GM23248 (cell line): ENCODE measurements at regions not wholly inside any gene's neighbourhood (a gene's known extent, or its start where the extent isn't known, plus 50 kb on each side); places are given as distances from the start of the nearest gene placed in this dataset.

Experiments used
- EZH2 ChIP-seq: fragments of 200-600 bp; sonication (generic); IDR thresholded peaks from 2 replicates; pipeline ENCODE4 v1.6.1; 2018; ENCODE audit warnings: antibody characterized with exemption, mild to moderate bottlenecking; ENCODE audit not compliant: insufficient read depth, poor library complexity, severe bottlenecking
- EZH2phosphoT487 ChIP-seq: fragments of 200-600 bp; sonication (generic); IDR thresholded peaks from 2 replicates; pipeline ENCODE4 v1.6.1; 2018; ENCODE audit warnings: antibody characterized with exemption, moderate library complexity, mild to moderate bottlenecking, low read depth; ENCODE audit not compliant: insufficient read depth

DNA sequence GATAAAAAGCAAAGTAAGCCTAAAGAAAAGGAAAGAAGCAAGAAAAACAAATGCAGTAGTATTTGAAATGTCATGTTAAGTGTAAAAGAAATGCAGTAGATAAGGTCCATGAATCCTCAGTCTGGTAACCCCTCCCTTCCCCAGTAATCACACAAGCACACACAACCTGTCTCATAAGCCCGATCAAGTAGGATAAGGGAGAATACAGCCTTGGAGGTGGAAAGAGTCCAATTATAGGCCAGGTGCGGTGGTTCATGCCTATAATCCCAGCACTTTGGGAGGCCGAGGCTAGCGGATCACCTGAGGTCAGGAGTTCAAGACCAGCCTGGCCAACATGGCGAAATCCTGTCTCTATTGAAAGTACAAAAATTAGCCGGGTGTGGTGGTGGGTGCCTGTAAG is 117.9 kb downstream of the GADD45G start:
- no peak for TF ChIP-seq EZH2phosphoT487
- TF ChIP-seq EZH2: no peak
